NAMALWA (cell line): ENCODE measurements at regions not wholly inside any gene's neighbourhood (a gene's known extent, or its start where the extent isn't known, plus 50 kb on each side); places are given as distances from the start of the nearest gene placed in this dataset.

ENCODE experiments used
- DNase-seq: peaks from one replicate; pipeline ENCODE4 v3.0.0-alpha.2; 2015; ENCODE audit warnings: low spot score

- no peak for DNase-seq
Observed at GRCh38 chr12:115857923-115858322, 419.6 kb downstream of the MED13L start.

GRCh38 chr12:115857160-115857920 lies 420.2 kb downstream of the MED13L start:
- DNase-seq: no peak

GRCh38 chr12:115852054-115852453 lies 425.4 kb downstream of the MED13L start:
- DNase-seq: no peak

- no peak for DNase-seq
Observed at GRCh38 chr12:115850957-115851356, 426.5 kb downstream of the MED13L start.

GRCh38 chr12:115849262-115849943 lies 428.1 kb downstream of the MED13L start:
- no peak for DNase-seq

GRCh38 chr12:115847398-115847797 lies 430.1 kb downstream of the MED13L start:
- no peak for DNase-seq

GRCh38 chr12:115846516-115846915 lies 431.0 kb downstream of the MED13L start:
- no peak for DNase-seq

- no peak for DNase-seq
Observed at GRCh38 chr12:115840159-115840558, 437.3 kb downstream of the MED13L start.

- DNase-seq: no peak
Observed at GRCh38 chr12:115838952-115839351, 438.5 kb downstream of the MED13L start.

GRCh38 chr12:115837220-115837619 lies 440.3 kb downstream of the MED13L start:
- DNase-seq: no peak

GRCh38 chr12:115835445-115835844 lies 442.0 kb downstream of the MED13L start:
- DNase-seq: no peak

- no peak for DNase-seq
Observed at GRCh38 chr12:115833704-115834103, 443.8 kb downstream of the MED13L start.

GRCh38 chr12:115830633-115831032 lies 446.9 kb downstream of the MED13L start:
- no peak for DNase-seq

- no peak for DNase-seq
Observed at GRCh38 chr12:115830070-115830469, 447.4 kb downstream of the MED13L start.

GRCh38 chr12:115828168-115828567 lies 449.3 kb downstream of the MED13L start:
- no peak for DNase-seq

GRCh38 chr12:115824936-115825602 lies 452.4 kb downstream of the MED13L start:
- no peak for DNase-seq

GRCh38 chr12:115823635-115824034 lies 453.9 kb downstream of the MED13L start:
- DNase-seq: no peak

- DNase-seq: no peak
Observed at GRCh38 chr12:115820656-115821055, 456.8 kb downstream of the MED13L start.

GRCh38 chr12:115818973-115819372 lies 458.5 kb downstream of the MED13L start:
- no peak for DNase-seq

GRCh38 chr12:115817389-115817788 lies 460.1 kb downstream of the MED13L start:
- no peak for DNase-seq

GRCh38 chr12:115815924-115816323 lies 461.6 kb downstream of the MED13L start:
- no peak for DNase-seq

- DNase-seq: no peak
Observed at GRCh38 chr12:115813256-115813655, 464.2 kb downstream of the MED13L start.

- DNase-seq: no peak
Observed at GRCh38 chr12:115811929-115812328, 465.6 kb downstream of the MED13L start.
